Mesothelial cell of epicardium (in vitro differentiated cells): ENCODE measurements at regions not wholly inside any gene's neighbourhood (a gene's known extent, or its start where the extent isn't known, plus 50 kb on each side); places are given as distances from the start of the nearest gene placed in this dataset.

ENCODE experiments used
- DNase-seq, 2 experiments: peaks; one replicate each; pipeline ENCODE4 v3.0.0; 2021; ENCODE audit warnings: low spot score in 2 of 2; ENCODE audit not compliant: unreplicated experiment in 2 of 2
- H3K27ac Mint-ChIP-seq: 2 replicates; pipeline ENCODE4 v1.8.0; 2021; ENCODE audit warnings: mixed read lengths
- H3K27me3 Mint-ChIP-seq: 2 replicates; pipeline ENCODE4 v1.8.0; 2021; ENCODE audit warnings: low read depth, mixed read lengths
- H3K36me3 Mint-ChIP-seq: 2 replicates; pipeline ENCODE4 v1.8.0; 2021; ENCODE audit warnings: mixed read lengths
- H3K4me1 Mint-ChIP-seq: 2 replicates; pipeline ENCODE4 v1.8.0; 2021; ENCODE audit warnings: mixed read lengths
- H3K4me3 Mint-ChIP-seq: 2 replicates; pipeline ENCODE4 v1.8.0; 2021; ENCODE audit warnings: mild to moderate bottlenecking, moderate library complexity, mixed read lengths
- H3K9me3 Mint-ChIP-seq: 2 replicates; pipeline ENCODE4 v1.8.0; 2021; ENCODE audit warnings: mixed read lengths
- CTCF ChIP-seq: fragments of 200-600 bp; sonication (generic); IDR thresholded peaks from one replicate; pipeline ENCODE4 v1.5.0; 2021; ENCODE audit warnings: antibody characterized with exemption; ENCODE audit not compliant: unreplicated experiment

GRCh38 chr14:98059106-98059505, 1212.9 kb downstream of the BCL11B start:
- peaks cover 4% of the 10 kb centered on the region for H3K9me3 Mint-ChIP-seq
- TF ChIP-seq CTCF: no peak
- H3K4me3 Mint-ChIP-seq: no peak overlapping the region
- H3K27me3 Mint-ChIP-seq: peaks cover 19% of the 10 kb centered on the region
- H3K4me1 Mint-ChIP-seq: no peaks in the 10 kb centered on the region
- no peak overlapping the region for H3K27ac Mint-ChIP-seq
- no peak for DNase-seq
- H3K36me3 Mint-ChIP-seq: no peaks in the 10 kb centered on the region

- no peak for TF ChIP-seq CTCF
- Mint-ChIP-seq H3K9me3 (peaks cover 4% of the 10 kb centered on the region), H3K27ac (no peak overlapping the region), H3K4me3 (no peak overlapping the region), H3K27me3 (peaks cover 2% of the 10 kb centered on the region), H3K36me3 (no peaks in the 10 kb centered on the region), H3K4me1 (no peaks in the 10 kb centered on the region)
- DNase-seq: no peak
Measured at GRCh38 chr14:98062083-98062482, 1209.9 kb downstream of the BCL11B start.

- Mint-ChIP-seq H3K27ac (peak overlapping the region; percentile 92), H3K36me3 (no peaks in the 10 kb centered on the region), H3K4me1 (peaks cover 14% of the 10 kb centered on the region), H3K9me3 (peaks cover 4% of the 10 kb centered on the region), H3K4me3 (no peak overlapping the region), H3K27me3 (no peaks in the 10 kb centered on the region)
- TF ChIP-seq CTCF: no peak
- peak in 1 of 2 experiments; percentile 41 for DNase-seq
Measured at GRCh38 chr14:98069712-98070171, 1202.3 kb downstream of the BCL11B start.

GRCh38 chr14:98070536-98070935, 1201.5 kb downstream of the BCL11B start:
- no peak for TF ChIP-seq CTCF
- Mint-ChIP-seq H3K27me3 (no peaks in the 10 kb centered on the region), H3K27ac (peak overlapping the region; percentile 92), H3K4me3 (no peak overlapping the region), H3K4me1 (peaks cover 16% of the 10 kb centered on the region), H3K36me3 (no peaks in the 10 kb centered on the region), H3K9me3 (peaks cover 4% of the 10 kb centered on the region)
- no peak for DNase-seq

- H3K4me1 Mint-ChIP-seq: peaks cover 16% of the 10 kb centered on the region
- peaks cover 3% of the 10 kb centered on the region for H3K27me3 Mint-ChIP-seq
- H3K27ac Mint-ChIP-seq: no peak overlapping the region
- H3K36me3 Mint-ChIP-seq: no peaks in the 10 kb centered on the region
- no peak for TF ChIP-seq CTCF
- no peak for DNase-seq
- H3K9me3 Mint-ChIP-seq: peaks cover 4% of the 10 kb centered on the region
- H3K4me3 Mint-ChIP-seq: no peak overlapping the region
Measured at GRCh38 chr14:98074111-98074510, 1197.9 kb downstream of the BCL11B start.

- Mint-ChIP-seq H3K4me1 (peaks cover 3% of the 10 kb centered on the region), H3K4me3 (no peak overlapping the region), H3K36me3 (no peaks in the 10 kb centered on the region), H3K9me3 (peaks cover 4% of the 10 kb centered on the region), H3K27ac (no peak overlapping the region), H3K27me3 (peaks cover 6% of the 10 kb centered on the region)
- DNase-seq: no peak
- no peak for TF ChIP-seq CTCF
Measured at GRCh38 chr14:98077176-98077575, 1194.8 kb downstream of the BCL11B start.
